GM06990 (cell line): ENCODE measurements at regions not wholly inside any gene's neighbourhood (a gene's known extent, or its start where the extent isn't known, plus 50 kb on each side); places are given as distances from the start of the nearest gene placed in this dataset.

Experiments used
- DNase-seq: peaks from one replicate; pipeline ENCODE4 v3.0.0-alpha.2; 2011; ENCODE audit not compliant: insufficient read length; ENCODE audit errors: extremely low read depth
- H3K27me3 ChIP-seq: replicated peaks from 2 replicates; pipeline ENCODE4 v1.6.0; 2011; ENCODE audit warnings: low read length; ENCODE audit not compliant: control insufficient read depth, insufficient read depth
- H3K36me3 ChIP-seq: 2 replicates; pipeline ENCODE4 v1.5.1; 2011; ENCODE audit warnings: low read length; ENCODE audit not compliant: control insufficient read depth, insufficient read depth
- H3K4me3 ChIP-seq: replicated peaks from 2 replicates; pipeline ENCODE4 v1.5.1; 2011; ENCODE audit warnings: low read depth, mild to moderate bottlenecking, control low read depth, low read length
- TF ChIP-seq, protein P1 (sequence below): IDR thresholded peaks from 2 replicates; pipeline ENCODE4 v1.5.1; 2011; ENCODE audit warnings: low read length, control low read depth, mild to moderate bottlenecking, inconsistent platforms; ENCODE audit not compliant: insufficient read depth, poor library complexity, severe bottlenecking

DNA sequence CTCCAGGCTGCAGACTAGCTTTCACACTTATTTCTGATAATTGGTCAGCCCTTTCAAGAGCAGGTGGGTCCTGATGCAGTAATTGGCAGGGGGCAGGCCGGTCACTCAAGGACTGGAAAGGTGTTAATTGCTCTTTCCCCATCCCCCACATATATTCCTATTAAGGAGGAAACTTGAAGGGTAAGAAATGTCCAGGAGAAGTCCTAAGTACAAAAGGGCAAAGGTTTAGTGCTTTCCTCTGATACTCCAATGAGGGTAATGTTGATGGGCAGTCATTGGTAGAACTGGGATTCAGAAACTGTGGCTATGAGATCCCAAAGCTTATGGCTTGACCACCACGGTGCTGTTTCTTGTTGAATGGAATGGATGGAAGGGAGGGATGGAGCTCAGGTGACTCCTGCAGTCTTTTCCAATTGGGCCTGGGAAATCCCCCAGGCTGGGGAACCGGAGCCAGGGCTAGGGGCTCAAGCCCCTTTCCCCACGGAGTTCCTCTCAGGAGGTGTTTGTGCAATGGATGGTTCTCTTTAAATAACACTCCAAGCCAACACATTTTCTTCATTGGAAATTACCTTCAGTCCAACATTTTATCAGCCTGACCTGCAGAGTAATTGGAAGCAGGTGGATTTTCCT lies 103.2 kb upstream of the ALDH1B1 start:
- no peaks in the 10 kb centered on the region for H3K27me3 ChIP-seq
- no peak for DNase-seq
- TF ChIP-seq, protein P1, sequence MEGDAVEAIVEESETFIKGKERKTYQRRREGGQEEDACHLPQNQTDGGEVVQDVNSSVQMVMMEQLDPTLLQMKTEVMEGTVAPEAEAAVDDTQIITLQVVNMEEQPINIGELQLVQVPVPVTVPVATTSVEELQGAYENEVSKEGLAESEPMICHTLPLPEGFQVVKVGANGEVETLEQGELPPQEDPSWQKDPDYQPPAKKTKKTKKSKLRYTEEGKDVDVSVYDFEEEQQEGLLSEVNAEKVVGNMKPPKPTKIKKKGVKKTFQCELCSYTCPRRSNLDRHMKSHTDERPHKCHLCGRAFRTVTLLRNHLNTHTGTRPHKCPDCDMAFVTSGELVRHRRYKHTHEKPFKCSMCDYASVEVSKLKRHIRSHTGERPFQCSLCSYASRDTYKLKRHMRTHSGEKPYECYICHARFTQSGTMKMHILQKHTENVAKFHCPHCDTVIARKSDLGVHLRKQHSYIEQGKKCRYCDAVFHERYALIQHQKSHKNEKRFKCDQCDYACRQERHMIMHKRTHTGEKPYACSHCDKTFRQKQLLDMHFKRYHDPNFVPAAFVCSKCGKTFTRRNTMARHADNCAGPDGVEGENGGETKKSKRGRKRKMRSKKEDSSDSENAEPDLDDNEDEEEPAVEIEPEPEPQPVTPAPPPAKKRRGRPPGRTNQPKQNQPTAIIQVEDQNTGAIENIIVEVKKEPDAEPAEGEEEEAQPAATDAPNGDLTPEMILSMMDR = no peak
- no peak overlapping the region for H3K4me3 ChIP-seq
- H3K36me3 ChIP-seq = no peaks in the 10 kb centered on the region

DNA sequence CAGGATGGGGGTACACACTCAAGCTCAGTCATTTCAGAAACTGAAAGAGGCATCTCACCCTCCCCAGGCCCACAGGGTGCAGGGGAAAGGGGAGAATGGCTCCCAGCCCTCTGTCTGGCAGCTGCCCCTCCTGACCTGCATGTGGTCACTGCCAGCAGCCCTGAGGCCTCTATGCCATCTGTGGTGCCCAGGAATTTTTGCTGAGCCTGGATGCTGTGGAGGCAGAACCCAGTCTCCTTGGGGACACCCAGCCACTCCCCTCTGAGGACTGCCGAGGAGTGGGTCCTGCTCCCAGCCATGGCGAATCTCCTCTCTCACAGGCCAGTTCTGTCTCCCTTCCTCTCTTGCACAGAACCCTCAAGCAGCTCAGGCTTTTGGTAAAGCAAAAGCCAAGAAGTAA lies 104.0 kb upstream of the ALDH1B1 start:
- no peak overlapping the region for H3K4me3 ChIP-seq
- no peaks in the 10 kb centered on the region for H3K27me3 ChIP-seq
- H3K36me3 ChIP-seq = no peaks in the 10 kb centered on the region
- no peak for DNase-seq
- TF ChIP-seq, protein P1 = no peak

DNA sequence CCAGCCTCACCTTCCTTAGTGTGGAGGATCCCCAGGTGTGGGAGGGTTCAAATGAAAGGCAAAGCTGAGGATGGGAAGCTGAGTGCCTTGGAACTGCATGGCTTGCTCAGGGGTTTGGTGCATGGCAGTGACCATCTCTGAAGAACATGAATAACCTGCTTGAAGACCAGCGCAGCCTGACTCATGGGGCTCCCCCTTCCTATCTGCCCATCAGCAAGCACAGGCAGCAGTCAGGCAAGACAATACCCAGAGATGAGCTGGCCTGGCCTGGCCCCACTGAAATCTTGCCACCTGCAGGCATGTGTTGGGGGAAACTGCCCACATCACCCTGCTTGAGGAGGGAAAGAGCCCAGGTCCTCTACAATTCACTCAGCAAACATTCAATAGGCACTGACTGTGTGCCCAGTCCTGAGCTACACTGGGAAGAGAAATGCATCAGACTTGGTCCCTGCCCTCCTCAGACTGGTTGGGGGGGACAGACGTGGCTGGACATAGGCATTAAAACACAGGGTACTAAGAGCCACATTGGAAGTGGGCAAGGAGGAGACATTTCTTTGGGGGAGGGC lies 105.0 kb upstream of the ALDH1B1 start:
- Histone ChIP-seq H3K4me3 (no peak overlapping the region), H3K27me3 (no peaks in the 10 kb centered on the region), H3K36me3 (no peaks in the 10 kb centered on the region)
- no peak for DNase-seq
- TF ChIP-seq, protein P1 = no peak

DNA sequence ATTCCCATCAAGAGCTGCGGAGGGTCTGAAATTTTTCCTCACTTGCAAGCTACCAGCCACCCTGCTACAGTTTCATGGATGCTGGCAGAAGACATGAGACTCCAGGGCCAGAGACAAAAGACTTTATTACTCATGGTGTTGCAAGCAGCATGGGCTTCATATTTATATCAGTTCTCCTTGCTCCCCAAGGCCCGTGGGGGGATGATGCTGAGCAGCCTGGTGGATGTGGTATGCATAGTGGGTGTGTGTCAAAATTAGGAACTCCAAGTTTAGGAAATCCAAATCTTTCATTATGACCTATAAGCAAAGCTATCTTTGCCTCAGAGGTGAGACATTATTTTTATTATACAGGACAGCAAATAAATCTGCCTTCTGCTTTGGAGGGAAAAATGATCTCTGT lies 105.7 kb upstream of the ALDH1B1 start:
- no peak for DNase-seq
- H3K36me3 ChIP-seq = no peaks in the 10 kb centered on the region
- no peak overlapping the region for H3K4me3 ChIP-seq
- H3K27me3 ChIP-seq = no peaks in the 10 kb centered on the region
- TF ChIP-seq, protein P1 = no peak

DNA sequence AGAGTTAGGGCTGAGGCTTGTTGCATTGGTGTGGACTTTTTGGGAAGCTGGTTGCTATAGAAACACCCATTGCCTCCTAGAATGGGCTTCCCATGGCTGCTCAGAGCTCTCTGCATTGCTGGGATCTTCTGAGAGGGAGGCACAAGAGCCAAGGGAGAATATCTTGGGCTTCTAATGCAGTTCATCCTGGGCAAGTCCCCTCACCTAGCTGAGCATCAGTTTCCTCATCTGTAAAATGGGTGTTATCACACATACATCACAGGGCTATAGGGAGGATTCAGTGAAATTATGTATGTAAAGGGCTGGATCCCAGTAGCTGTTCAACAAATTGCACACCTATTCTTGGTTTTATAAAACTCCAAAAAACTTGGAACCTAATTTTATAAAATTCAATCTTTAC lies 106.1 kb upstream of the ALDH1B1 start:
- Histone ChIP-seq H3K4me3 (no peak overlapping the region), H3K36me3 (no peaks in the 10 kb centered on the region), H3K27me3 (no peaks in the 10 kb centered on the region)
- TF ChIP-seq, protein P1 = no peak
- no peak for DNase-seq

DNA sequence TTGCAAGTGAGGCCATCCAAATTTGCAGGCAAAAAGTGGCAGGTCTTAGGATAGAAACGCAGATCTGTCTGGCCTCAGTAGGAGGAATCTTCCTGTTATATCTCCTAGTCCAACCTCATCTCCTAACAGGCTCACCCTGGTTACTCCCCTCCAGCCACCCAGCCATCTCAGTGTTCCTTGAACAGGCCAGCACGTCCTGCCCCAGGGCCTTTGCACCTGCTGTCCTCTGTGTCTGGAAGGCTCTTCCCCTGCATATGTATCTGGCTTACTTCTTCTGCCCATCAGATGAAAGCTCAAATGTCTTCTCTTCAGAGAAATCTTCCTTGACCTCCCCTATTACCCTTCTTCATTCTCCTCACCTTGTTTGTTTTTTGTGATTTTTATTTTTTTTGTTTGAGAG lies 107.3 kb upstream of the ALDH1B1 start:
- DNase-seq = no peak
- no peaks in the 10 kb centered on the region for H3K36me3 ChIP-seq
- TF ChIP-seq, protein P1 = no peak
- no peaks in the 10 kb centered on the region for H3K27me3 ChIP-seq
- no peak overlapping the region for H3K4me3 ChIP-seq
